PFSK-1 (cell line): ENCODE measurements at regions not wholly inside any gene's neighbourhood (a gene's known extent, or its start where the extent isn't known, plus 50 kb on each side); places are given as distances from the start of the nearest gene placed in this dataset.

Source experiments
- FOXP2 ChIP-seq: optimal IDR thresholded peaks from 2 replicates; pipeline ENCODE3; 2011; ENCODE audit warnings: borderline replicate concordance, control low read depth, inconsistent platforms; ENCODE audit not compliant: insufficient read depth; ENCODE audit errors: extremely low read length, extremely low read depth
- POLR2AphosphoS5 ChIP-seq: IDR thresholded peaks from 2 replicates; pipeline ENCODE4 v1.6.1; 2012; ENCODE audit warnings: low read depth, mild to moderate bottlenecking, control low read depth, low read length, moderate library complexity
- REST ChIP-seq, 2 experiments: IDR thresholded peaks; 2 replicates each; pipeline versions ENCODE4 v1.6.1 to v1.8.0; 2011 to 2012; ENCODE audit warnings: low read depth in 2 of 2, low read length in 2 of 2, control low read depth in 1 of 2, inconsistent platforms in 1 of 2, mild to moderate bottlenecking in 1 of 2, moderate library complexity in 1 of 2; ENCODE audit not compliant: insufficient read depth in 1 of 2
- SIN3A ChIP-seq: IDR thresholded peaks from 2 replicates; pipeline ENCODE4 v1.6.1; 2012; ENCODE audit warnings: mild to moderate bottlenecking, low read length, moderate library complexity, borderline replicate concordance; ENCODE audit not compliant: insufficient read depth
- TAF1 ChIP-seq: IDR thresholded peaks from 2 replicates; pipeline ENCODE4 v1.6.1; 2012; ENCODE audit warnings: low read length, control low read depth, borderline replicate concordance; ENCODE audit not compliant: insufficient read depth

DNA sequence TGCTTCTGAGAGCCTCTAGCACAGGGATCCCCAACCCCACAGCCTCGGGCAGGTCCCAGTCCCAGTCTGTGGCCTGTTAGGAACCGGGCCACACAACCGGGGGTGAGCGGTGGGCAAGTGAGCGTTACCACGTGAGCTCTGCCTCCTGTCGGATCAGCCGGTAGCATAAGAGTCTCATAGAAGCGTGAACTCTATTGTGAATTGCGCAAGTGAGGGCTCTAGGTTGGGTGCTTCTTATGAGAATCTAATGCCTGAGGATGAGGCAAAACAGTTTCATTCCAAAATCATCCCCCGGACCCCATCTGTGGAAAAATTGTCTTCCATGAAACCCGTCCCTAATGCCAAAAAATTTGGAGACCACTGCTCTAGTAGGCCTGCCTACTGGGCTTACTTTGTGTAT, 87.0 kb upstream of the UBL3 start:
- TF ChIP-seq FOXP2 (no peak), REST (IDR thresholded peaks at IDR 0.05; ENCODE audit: insufficient read depth in 1 of 2, low read depth in 2 of 2, low read length in 2 of 2) (no peak), POLR2AphosphoS5 (no peak), TAF1 (no peak), SIN3A (no peak)

DNA sequence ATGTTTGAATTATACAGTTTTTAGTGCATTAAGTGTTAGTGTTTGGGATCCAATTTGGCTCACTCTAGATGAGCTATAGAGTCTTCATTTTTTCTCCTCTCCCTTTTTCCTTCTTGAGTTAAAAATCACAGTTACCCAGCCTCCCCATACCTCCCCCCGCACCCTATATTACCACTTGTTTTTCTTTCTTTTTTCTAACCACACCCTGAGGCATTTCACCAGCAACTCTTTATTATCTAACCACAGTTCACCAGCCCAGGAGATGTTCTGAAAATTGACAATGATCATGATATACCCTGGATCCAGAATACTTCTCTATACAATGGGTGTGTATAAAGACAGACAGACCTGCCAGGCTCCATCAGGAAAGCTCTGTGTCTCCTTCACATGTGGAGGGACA, 86.5 kb upstream of the UBL3 start:
- TF ChIP-seq TAF1: no peak
- TF ChIP-seq SIN3A: no peak
- no peak for TF ChIP-seq FOXP2
- TF ChIP-seq POLR2AphosphoS5: no peak
- TF ChIP-seq REST (IDR thresholded peaks at IDR 0.05; ENCODE audit: insufficient read depth in 1 of 2, low read depth in 2 of 2, low read length in 2 of 2): no peak

DNA sequence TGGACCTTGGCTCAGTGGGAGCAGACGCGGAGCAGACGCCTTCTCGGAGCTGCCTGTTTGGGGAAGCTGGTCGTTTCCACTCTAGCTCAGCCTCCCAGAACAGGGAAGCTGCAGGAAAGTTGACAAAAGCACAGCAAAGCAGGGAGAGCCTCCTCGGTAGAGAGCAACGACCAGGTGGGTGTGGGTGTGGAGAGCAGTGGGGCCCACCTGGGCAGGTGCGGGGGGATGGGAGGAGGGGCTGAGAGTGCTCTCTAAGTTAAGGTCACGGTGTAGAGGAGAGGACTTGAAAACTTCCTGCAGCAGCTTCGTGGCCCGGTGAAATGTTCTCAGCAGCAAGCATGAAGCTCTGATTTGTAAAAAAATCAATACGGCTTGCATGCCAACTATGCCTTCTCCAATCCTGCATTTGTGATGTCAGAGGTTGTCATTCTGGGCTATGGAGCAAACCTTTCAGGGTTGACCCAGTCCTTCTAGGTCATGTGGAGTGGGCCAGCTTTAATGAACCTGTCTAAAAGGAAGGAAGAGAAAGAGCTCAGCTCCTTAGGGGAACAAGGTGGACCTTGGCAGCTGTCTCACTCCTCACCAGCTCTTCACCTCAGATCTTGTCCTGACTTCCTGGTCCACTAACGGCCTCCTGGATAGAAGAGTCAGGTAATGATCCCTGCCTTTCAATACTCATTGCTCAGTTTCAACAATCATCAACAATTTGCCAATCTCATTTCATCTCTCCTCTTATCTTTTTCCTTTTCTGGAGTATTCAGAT, 85.8 kb upstream of the UBL3 start:
- TF ChIP-seq FOXP2 (no peak), SIN3A (no peak), POLR2AphosphoS5 (no peak), REST (IDR thresholded peaks at IDR 0.05; ENCODE audit: insufficient read depth in 1 of 2, low read depth in 2 of 2, low read length in 2 of 2) (no peak), TAF1 (no peak)

GRCh38 chr13:29935309-29935981, 85.0 kb upstream of the UBL3 start:
- TF ChIP-seq FOXP2: no peak
- no peak for TF ChIP-seq SIN3A
- no peak for TF ChIP-seq POLR2AphosphoS5
- TF ChIP-seq REST (IDR thresholded peaks at IDR 0.05; ENCODE audit: insufficient read depth in 1 of 2, low read depth in 2 of 2, low read length in 2 of 2): no peak
